NCI-H1048 (cell line): ENCODE measurements at regions not wholly inside any gene's neighbourhood (a gene's known extent, or its start where the extent isn't known, plus 50 kb on each side); places are given as distances from the start of the nearest gene placed in this dataset.

Source experiments
- DNase-seq: peaks from one replicate; lab custom pipeline; 2025; lab: John Stamatoyannopoulos, UW

DNA sequence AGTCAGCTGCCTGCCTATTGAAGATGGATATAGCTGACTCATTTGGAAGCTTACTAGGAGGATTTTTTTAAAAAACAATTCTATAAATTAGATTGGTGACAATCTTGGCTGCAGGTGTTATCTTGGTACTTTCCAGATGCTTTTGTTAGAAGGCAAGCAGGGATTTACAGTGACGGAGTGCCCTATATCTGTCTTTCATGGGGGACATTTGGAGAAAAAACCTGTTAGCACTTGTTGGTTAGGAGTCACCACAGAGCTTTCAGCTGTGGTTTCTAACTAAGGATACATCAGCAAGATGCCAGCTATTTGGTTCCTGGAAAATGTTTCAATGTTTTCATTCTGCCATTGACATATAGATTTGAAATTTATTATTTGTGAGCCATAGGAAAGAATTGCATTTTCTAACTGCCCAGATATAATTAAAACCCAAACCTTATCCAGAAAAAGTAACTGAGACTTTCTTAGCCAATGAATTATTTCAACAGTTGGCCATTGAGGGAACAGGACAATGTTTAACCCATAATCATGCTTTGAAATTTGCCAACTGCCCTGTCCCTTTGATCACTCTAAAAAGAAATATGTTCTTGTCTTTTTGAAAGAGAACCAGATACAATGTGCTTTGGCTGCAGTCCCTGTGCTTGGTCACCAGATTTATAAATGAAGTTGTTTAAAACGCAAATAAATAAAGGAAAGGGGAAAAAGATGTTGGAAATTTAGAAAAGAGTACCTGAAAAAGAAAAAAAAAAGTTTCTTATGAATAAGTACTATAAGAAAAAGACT is 761.0 kb upstream of the CXADR start:
- no peak for DNase-seq

GRCh38 chr21:16752475-16752857 is 760.4 kb upstream of the CXADR start:
- no peak for DNase-seq

DNA sequence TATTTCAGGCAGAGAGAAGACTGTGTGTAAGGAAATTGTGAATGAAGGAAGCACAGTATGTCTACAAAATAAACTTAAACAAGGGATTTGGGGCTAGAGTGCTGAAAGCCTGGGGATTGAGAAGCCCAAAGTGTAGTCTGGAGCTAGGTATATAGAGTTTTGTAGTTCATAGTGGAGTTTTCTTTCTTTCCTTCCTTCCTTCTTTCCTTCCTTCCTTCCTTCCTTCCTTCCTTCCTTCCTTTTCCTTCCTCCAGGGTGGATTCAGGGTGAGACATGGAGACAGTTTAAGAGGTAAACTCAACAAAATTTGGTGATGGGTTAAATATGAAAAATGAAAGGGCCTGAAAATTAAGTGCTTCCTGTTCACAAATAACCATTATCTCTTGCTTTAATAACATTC is 757.8 kb upstream of the CXADR start:
- DNase-seq: no peak

DNA sequence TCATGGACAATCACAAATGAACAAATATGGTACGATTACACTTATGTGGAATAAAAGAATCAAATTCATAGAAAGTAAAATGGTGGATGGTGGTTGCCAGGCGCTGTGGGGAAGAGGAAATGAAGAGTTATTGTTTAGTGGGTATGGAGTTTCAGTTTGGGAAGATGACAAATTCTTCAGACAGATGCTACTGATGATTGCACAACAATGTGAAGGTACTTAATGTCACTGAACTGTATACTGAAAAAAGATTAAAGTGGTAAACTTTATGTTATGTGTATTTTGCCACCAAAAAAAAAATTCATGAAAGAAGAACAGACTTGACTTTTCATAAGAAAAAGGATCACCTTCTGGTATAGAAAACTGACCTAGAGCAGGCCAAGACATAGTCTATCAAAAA is 745.6 kb upstream of the CXADR start:
- no peak for DNase-seq

- DNase-seq: no peak
Measured at GRCh38 chr21:16768096-16768495, 744.7 kb upstream of the CXADR start.

- no peak for DNase-seq
Measured at GRCh38 chr21:16770266-16770665, 742.6 kb upstream of the CXADR start.

DNA sequence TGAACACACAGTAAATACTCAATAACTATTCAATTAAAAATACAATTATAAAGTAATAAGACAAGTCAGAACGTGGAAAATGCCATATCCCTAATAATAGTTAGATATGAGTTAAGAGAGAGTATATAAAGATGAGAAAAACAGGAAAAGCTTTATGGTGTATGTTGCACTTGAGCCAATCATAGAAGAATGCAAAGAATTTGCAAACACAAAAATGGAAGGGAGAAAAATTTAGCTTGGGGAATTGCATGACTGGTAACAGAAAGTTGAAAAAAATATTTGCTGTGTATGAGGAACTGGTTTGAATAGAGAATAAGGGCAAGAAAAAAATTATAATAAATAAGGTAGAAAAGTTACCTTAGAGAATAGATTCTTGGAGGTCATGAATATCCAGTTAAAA is 739.6 kb upstream of the CXADR start:
- DNase-seq: no peak

- no peak for DNase-seq
Measured at GRCh38 chr21:16775076-16775475, 737.8 kb upstream of the CXADR start.

DNA sequence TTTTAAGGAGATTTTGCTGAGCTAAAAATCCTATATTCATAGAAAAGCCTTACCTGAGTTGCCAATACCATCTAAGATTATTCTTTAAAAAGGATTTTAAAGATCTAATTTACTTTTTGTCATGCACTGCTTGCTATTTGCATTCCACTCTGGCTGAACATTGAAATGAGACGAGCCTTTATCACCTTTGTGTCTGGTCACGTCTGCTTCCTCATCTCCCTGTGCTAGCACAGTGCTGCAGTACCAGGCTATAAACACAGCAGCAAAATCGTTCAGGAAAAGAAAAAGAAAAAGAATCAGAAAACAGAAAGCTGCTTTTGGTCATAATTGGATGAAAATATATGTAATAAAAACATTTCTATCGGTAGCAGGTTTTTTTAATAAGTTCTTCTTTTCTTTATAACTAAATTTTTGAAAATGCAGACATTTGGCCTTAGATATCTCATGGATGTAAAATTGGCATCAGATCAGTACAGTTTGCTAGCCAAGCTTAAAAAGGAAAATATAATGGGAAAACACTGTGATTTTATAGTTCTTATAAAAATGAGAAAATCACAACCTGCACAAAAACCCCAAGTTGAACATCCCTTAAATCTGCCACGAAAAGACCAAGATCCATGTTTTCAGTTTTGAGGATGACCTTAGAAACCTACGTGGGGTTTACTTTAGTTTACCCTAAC is 735.7 kb upstream of the CXADR start:
- DNase-seq: no peak

- DNase-seq: no peak
Measured at GRCh38 chr21:16788584-16788983, 724.3 kb upstream of the CXADR start.

GRCh38 chr21:16789636-16790035 is 723.2 kb upstream of the CXADR start:
- DNase-seq: no peak

GRCh38 chr21:16792101-16792500 is 720.7 kb upstream of the CXADR start:
- DNase-seq: no peak

GRCh38 chr21:16794950-16795349 is 717.9 kb upstream of the CXADR start:
- DNase-seq: no peak

DNA sequence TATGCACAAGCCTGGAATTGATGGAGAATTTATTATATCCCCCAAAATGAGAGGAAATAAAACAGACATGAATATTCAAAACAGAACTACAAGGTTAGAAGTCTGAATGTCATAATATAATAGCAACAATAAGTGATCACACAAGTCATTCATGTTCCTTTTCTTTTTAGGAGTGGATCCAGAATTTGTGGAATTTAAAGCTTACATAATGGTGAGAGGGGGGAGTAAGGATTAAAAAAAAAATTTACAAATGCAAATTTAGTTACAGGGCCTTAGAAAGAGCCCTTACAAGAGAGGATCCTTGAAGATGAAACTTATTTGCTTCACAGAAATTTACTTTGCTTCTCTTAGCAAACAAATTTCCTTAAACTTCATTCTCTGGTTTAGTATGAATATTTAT is 716.1 kb upstream of the CXADR start:
- DNase-seq: no peak

DNA sequence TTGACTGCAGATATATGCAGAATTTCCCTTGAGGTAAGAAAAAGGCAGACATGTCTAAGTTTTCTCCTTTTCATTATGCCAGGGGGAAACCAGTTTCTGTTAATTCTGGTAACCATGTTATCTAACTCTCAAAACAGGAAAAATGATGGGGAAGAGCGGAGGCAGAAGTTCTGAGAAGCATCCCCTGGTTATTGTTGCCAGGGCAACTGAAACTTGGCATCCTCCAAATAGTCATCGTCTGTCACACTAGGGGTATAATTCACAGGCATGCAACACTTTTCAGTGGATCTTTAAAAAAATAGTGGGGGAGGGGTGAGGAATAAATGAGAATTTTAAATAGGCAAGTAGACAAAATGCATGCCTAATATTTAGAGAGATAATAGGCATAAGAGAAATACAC is 715.3 kb upstream of the CXADR start:
- no peak for DNase-seq

DNA sequence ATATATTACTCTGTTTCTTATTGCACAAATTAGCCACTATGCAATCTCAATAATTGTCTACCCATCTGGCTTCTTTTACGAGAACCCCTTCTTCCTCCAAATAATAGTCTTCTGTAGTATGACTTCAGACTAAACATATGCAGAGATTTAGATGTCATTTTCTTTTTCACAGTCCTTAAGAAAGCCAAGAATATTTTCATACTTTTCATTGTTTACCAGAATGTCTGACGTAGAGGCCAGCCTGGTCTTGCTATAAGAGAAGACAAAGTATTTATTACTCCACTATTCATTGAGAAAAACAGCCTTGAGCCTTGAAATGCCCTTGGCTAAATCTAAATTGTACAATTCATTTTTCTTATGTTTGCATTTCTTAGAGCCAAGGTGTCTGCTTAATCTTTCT is 714.9 kb upstream of the CXADR start:
- no peak for DNase-seq

DNA sequence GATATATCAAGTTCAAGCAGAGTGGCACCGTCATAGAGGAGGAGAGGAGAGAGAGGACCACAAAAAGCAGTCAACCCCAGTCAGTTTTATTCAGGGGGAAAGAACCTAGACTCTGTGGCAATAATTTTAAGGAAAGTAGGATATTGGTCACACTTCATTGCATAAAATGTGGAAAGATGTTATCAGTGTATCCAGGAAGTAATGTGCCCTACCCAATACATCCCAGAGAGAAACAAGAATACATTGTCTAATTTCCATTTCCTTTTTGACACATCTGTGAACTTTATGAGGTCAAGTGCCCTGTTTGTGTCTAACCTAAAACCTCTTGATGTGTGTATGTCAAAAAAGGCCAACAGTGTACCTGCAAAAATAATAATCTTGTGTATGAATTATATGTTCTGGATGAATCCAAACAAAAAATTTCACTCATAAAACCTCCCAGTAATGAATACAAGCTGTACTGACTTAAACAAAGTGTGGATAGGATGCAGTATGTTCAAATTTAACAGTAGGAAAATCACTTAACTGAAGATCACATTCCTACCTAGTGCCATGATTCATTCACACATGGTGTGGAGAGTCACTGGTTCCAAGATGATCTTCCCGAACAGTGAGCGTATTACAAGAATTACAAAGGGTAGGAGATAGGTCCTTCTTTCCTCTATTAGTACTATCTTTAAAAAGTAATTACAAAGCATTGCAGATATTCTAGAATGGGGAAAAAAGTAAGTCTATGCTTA is 712.1 kb upstream of the CXADR start:
- no peak for DNase-seq

DNA sequence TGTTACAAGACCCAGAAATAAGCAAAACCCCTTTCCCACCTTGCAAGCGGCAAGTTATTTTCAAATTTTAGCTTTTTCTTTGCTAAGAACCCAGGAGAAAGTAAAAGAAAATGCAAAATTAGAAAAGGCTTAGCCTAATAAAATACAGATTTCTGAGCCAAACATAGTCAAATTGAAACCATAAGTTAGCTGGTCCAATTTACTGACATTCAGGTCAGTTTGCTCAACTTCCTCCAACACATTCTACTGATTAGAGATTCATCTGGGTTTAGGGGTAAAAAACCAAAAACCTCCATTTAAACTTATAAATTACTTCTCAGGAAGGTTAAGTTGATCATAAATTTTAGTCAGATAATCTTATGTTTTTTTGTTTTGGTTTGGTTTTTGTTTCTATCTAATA is 701.8 kb upstream of the CXADR start:
- DNase-seq: no peak

GRCh38 chr21:16811970-16812369 is 700.9 kb upstream of the CXADR start:
- no peak for DNase-seq

DNA sequence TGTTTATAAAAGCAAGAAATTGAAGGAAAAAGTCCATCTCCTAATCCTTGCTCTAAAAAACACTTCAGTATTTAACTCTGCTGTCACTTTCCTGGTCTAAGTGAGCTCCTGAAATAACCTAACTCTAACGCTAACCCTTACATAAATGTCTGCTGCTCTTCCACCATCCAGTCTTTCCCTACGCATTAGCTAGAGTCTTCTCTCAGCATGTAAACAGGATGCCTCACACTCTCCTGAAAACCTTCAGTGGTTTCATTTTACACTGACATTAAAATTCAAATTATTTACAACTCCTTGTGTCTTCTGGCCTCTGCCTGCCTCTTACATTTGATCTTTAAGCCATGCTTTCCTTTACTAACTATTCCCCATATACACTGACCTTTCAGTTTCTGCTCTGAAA is 697.6 kb upstream of the CXADR start:
- no peak for DNase-seq

DNA sequence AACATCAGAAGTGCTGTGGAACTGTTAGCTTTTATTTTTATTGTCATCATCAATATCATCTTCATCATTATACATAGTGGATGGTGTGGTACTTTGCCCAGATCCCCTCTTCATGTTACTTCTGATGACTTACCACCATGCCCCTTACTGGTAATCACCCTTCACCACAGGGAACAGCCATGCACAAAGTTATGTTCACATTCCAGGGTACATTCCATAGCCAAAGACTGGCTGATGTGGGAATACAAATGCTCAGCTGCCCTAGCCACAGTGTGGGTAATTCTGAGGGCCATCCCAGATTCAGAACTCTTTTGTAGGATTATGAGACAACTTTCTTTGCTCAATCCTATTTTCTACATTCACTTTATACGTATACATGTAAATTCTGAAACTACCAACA is 691.3 kb upstream of the CXADR start:
- no peak for DNase-seq

DNA sequence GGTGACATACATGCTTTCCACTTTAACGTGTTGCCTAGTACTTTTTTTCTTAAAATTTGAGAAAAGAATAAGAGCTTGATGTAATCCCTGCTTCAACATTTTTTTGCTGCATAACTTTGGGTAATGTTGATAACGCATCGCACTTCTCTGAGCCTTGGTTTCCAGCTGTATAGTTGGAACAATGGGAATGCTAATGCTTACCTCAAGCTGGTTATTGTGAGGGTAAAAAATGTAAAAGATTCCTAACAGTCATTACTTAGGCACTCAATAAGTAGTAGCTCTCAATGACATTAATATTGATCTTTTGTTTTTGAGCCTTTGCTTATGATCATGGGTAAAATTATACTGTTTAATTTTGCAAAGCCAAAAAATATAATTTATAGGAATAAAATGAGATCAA is 683.3 kb upstream of the CXADR start:
- DNase-seq: no peak

- DNase-seq: no peak
Measured at GRCh38 chr21:16832791-16833190, 680.1 kb upstream of the CXADR start.
